A549 (cell line): ENCODE measurements at regions not wholly inside any gene's neighbourhood (a gene's known extent, or its start where the extent isn't known, plus 50 kb on each side); places are given as distances from the start of the nearest gene placed in this dataset.

ENCODE experiments used
- BHLHE40 ChIP-seq: IDR thresholded peaks from 2 replicates; pipeline ENCODE4 v1.6.1; 2012; ENCODE audit warnings: low read depth, low read length, inconsistent platforms
- CHD2 ChIP-seq: fragments of 150-350 bp; IDR thresholded peaks from 2 replicates; pipeline ENCODE4 v1.6.1; 2014; ENCODE audit warnings: low read length; ENCODE audit not compliant: partially characterized antibody
- CTCF ChIP-seq: fragments of >200 bp; sonication (Bioruptor Twin); formaldehyde crosslinking; IDR thresholded peaks from 3 replicates; pipeline ENCODE4 v1.5.1; 2016
- KDM1A ChIP-seq: fragments of 200-600 bp; sonication (generic); IDR thresholded peaks from 2 replicates; pipeline ENCODE4 v1.6.1; 2016; ENCODE audit warnings: low read depth, mild to moderate bottlenecking
- RAD21 ChIP-seq, 2 experiments: fragments of >200 bp in 1 of 2; sonication (Bioruptor Twin) in 1 of 2; formaldehyde crosslinking in 1 of 2; IDR thresholded peaks in 1 of 2; conservative IDR thresholded peaks in 1 of 2; 2 replicates in 1 of 2; 3 replicates in 1 of 2; pipeline ENCODE4 v1.6.1; 2012 to 2018; ENCODE audit warnings: inconsistent platforms in 1 of 2
- REST ChIP-seq: fragments of 200-600 bp; sonication (generic); IDR thresholded peaks from 2 replicates; pipeline ENCODE4 v1.6.1; 2016; ENCODE audit warnings: antibody characterized with exemption, mild to moderate bottlenecking, moderate library complexity
- SREBF2 ChIP-seq: fragments of 450-650 bp; IDR thresholded peaks from 2 replicates; pipeline ENCODE4 v1.6.1; 2014; ENCODE audit warnings: mild to moderate bottlenecking, moderate library complexity
- TF ChIP-seq, protein P1 (sequence below): fragments of 250-450 bp; sonication (Bioruptor Pico); IDR thresholded peaks from 2 replicates; pipeline ENCODE4 v1.5.0; 2021; ENCODE audit warnings: mild to moderate bottlenecking, moderate library complexity, borderline replicate concordance
- TF ChIP-seq, protein P2 (sequence below): IDR thresholded peaks from 2 replicates; pipeline ENCODE4 v1.6.1; 2012

GRCh38 chr10:2908851-2909630 lies 158.3 kb upstream of the PFKP start:
- TF ChIP-seq CTCF (no peak), CHD2 (no peak), REST (no peak), SREBF2 (no peak), RAD21 (conservative IDR thresholded peaks at IDR 0.05 in 1 of 2, IDR thresholded peaks at IDR 0.05 in 1 of 2) (no peak), BHLHE40 (no peak), KDM1A (no peak)
- TF ChIP-seq, protein P1, sequence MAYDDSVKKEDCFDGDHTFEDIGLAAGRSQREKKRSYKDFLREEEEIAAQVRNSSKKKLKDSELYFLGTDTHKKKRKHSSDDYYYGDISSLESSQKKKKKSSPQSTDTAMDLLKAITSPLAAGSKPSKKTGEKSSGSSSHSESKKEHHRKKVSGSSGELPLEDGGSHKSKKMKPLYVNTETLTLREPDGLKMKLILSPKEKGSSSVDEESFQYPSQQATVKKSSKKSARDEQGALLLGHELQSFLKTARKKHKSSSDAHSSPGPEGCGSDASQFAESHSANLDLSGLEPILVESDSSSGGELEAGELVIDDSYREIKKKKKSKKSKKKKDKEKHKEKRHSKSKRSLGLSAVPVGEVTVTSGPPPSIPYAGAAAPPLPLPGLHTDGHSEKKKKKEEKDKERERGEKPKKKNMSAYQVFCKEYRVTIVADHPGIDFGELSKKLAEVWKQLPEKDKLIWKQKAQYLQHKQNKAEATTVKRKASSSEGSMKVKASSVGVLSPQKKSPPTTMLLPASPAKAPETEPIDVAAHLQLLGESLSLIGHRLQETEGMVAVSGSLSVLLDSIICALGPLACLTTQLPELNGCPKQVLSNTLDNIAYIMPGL, result no peak
- TF ChIP-seq, protein P2, sequence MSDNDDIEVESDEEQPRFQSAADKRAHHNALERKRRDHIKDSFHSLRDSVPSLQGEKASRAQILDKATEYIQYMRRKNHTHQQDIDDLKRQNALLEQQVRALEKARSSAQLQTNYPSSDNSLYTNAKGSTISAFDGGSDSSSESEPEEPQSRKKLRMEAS, result no peak
